ENCODE measurements at regions not wholly inside any gene's neighbourhood (a gene's known extent, or its start where the extent isn't known, plus 50 kb on each side); places are given as distances from the start of the nearest gene placed in this dataset.
"Not testable (repeated sequence)": the region's sequence is repeated elsewhere in the genome, so short reads cannot be mapped to it uniquely, and the experiment has no call there.

DNA sequence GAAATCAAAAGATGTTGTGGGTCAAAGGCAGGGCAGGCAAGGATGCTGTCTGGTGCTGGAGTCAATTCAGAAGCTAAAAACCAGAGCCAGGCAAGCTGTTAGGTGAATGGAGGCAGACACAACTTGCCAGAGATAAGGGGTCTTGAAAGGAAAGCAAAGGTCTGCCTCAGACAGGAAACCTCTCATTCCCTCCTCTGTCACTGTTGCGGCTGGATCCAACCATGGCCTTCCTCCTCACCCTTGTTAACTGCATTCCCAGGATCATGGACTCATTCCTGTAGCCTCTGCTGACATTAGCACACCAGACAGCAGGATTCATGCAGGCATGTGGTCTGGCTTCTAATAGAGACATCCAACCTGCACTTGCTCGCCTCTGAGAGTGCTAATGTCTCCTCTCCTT, 186.7 kb upstream of the HS3ST3A1 start:
- DNase-seq = no peak

DNA sequence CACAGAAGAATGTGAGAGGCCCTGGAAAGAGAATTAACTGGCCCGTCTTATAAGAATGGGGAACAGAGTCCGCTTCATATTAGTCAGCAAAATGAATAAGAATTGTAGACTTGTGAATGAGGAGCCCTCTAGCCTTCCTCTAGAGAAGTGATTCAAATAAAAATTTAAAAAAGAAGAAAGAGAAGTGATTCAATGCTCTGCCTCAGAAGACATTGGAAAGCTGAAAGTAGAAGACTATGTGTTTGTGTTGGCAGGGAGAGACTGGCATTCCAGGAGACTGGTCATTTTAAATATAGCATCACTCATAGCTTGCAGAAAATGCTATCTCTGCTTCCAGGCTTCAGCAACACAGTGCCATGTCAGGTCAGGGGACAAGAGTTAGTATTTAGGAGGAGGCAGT, 190.6 kb upstream of the HS3ST3A1 start:
- DNase-seq = peak; percentile 10

DNA sequence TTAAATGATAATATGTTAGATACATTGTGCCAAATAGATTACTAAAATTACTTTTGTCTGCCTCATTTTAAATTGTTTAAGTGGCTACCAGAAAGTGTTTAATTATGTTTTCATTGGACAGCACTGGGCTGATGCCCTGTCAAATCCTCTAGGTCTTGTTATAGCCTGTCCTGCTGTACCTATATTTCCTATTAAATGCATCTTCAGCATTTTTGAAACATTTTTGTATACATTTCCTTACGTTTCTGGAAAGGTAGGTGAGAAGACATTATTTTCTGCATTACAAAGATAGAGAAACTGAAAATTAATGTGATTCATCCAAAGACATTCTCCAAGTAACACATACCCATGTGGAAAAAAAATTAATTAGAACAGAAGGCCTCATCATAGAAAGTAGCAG, 192.2 kb upstream of the HS3ST3A1 start:
- no peak for DNase-seq

DNA sequence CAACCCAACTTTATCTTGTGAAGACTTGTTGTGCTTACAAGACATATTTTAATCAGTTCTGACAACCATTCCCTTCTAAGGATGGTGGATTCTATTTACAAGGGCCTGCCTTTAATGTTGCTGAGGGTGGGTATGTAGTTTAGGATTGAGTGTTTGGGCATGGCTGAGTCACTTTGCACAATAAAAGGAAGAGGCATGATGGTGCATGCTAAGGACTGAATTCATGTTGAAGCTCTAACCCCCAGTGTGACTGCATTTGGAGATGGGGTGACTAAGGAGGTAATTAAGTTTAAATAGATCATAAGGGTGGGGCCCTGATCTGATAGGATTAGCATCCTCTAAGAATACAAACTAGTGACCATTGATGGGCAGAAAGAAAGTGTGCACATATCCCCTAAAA, 196.1 kb upstream of the HS3ST3A1 start:
- no peak for DNase-seq

DNA sequence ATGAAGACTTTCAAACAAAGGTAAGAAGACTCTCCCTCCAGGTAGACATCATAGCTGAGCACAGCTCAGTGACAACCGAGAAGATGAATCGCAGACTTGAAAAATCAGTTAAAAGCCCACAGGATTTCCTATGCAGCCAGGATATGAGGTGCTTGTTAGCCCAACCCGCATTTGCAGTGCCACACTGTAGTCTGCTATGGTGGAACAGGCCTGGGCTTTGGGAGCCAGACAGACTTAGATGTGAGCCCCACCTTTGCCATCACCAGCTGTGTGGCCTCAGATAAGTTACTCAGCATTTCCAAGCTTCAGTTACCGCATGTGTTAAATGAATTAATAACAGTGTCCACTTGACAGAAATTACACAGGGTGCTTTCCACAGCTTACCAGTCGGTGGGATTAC, 204.4 kb upstream of the HS3ST3A1 start:
- no peak for DNase-seq

DNA sequence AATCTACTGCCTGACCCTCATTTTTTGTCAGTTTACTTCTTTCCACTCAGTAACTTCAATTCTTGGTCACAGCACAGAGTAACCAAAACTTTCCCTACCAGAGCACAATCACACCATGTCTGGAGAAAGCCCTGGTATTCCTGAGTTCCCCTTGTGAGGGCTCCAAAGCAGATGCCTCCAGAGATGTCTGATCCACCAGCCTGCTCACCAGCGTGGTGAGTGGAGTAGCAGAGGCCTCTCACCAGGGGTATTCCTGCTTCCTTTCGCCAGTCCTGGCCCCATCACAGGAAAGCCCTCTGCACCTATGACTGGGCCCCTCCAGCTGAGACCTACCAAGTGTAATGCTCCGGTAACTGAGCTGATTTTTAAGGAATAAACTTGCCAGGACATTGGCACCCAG, 205.4 kb upstream of the HS3ST3A1 start:
- no peak for DNase-seq

DNA sequence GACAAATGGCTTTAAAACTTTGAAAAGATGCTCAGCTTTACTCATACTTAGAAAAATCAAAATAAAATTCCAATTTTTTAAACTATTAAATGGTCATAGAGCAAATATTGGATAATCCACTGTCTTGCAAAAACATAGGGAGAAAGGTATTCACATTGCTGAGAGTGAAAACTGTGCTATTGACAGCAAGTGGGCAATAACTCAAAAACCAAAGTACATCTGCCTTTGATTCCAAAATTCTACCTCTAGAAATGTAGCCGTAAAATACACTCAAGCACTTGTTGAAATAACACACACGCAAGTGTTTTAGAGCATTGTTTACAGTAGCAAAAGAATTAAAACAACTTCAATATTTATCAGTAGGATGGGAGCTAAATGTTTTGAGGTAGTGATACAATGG, 210.6 kb upstream of the HS3ST3A1 start:
- no peak for DNase-seq

DNA sequence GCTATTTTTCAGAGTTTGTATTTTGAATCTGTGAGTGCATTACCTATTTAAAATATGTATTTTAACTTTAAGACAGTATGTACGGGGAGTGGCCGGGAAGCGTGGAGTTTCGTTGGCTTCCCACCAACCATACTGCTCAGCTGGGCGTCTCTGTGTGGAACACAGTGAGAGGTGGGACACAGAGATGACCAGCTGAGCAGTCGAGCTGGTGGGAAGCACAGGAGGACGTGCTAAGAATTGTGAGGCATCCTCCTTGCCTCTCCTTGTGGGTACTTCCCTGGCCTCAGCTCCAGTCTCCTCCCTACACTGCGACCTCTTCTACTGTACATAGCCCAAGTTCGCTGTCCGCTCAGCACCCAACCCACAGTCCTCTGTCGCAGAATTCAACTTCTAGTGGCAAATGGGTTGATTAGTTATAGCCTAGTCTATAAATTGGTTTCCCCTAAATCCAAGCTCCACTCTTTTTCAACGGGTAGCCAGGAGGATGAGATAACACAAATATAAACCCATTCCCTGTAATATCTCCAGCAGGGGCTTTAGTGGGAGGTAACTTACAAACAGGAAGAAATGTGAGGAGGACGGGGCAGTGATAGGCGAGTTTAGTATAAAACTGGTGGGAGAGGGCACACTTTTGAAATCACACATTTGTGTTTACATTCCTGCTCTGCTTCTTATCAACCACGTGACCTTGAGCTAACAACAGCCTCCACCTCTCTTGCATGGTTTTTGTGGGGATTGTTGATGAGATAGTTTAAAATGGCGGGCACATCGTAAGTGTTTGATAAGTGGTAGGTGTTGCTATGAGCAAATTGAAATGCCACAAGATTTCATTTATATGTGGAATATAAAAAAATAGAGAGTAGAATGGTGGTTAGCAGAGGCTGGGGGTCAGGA, 211.9 kb upstream of the HS3ST3A1 start:
- DNase-seq = no peak

DNA sequence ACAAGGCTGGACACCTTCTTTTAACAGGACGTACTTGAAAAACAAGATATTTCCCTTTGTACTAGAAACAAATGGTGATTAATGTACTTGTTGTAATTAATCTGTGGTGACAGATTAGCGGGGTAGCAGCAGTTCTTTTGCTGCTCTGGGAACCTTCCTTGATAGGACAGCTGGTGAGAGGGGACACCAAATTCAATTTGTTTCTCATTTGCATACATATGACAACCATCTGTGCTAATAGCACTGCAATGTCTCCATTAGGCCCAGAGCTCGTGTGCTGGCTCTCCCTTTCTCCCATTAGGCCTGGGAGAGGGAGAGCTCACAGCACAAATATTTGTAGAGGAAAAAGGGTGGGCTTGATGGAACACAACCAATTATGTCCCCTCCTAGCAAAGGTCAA, 221.0 kb upstream of the HS3ST3A1 start:
- DNase-seq = no peak

DNA sequence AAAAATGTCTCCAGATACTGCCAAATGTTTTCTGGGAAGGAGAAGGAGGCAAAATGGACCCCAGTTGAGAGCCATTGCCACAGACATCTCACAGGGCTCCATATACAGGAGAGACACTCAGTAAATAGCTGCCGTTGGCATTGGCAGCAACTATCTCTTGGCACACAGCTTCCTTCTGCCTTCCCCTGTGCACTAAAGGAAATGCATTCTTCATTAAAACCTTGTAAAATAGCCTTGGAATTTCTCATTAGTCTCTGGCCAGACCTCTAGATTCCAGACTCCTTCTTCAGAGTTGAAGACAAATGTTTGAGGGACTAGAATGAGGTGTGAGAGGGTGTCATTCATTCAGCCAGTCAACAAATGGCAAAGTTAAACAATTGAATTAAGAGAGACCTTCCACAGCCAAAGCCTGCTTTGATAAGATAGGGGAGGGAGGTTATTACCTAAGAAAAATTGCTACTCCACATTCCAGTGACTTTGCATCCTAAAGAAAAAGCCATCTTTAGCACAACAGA, 223.9 kb upstream of the HS3ST3A1 start:
- no peak for DNase-seq

DNA sequence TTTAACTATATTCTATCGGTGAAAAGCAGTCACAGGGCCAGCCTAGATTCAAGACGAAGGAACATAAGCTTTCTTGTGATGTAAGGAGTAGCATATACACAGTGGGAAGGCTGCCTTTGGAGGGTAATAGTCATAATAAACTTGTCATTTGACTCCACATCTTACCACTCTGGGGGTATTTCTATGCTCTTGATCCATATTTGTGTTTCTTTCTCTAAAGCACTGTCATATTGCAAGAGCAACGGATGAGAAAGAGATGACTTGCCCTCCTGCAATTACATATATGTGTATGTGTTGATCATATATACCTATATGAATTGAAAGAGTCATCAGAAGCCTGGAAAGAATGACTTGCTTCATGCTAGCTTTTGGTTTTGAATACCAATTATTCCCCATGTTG, 225.4 kb upstream of the HS3ST3A1 start:
- no peak for DNase-seq

DNA sequence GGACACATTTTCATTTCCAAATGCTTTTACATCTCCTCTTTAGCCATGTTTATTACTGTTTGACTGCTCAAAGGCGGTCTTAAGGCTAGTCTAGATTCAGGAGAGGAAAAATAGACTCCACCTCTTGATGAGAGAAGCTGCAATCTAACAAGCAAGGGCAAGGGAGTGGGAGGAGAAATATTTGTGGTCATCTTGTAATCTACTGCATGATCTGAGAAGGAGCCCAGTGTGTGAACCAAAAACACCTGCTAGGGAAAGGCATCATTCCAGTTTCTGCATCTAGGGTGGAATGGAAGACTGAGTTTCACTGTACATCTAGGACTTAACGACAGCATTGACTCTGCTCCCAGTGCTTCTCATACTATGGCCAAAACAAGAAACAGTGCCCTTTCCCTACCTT, 232.2 kb upstream of the HS3ST3A1 start:
- no peak for DNase-seq

DNA sequence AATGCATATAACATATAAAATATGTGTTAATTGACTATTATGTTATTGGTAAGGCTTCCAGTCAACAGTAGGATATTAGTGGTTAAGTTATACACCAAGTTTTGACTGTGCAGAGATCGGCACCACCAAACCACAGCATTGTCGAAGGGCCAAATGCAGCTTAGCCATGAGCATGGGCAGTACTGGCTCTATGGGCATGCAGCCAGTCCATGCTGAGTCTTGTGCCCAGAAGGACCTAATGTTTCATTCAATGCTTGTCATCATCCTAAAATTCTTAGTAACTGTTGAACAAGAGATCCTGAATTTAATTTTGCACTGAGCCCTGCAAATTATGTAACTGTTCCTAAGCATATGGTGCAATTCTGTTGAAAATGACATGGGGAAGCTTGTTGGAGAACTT, 233.4 kb upstream of the HS3ST3A1 start:
- DNase-seq = no peak

DNA sequence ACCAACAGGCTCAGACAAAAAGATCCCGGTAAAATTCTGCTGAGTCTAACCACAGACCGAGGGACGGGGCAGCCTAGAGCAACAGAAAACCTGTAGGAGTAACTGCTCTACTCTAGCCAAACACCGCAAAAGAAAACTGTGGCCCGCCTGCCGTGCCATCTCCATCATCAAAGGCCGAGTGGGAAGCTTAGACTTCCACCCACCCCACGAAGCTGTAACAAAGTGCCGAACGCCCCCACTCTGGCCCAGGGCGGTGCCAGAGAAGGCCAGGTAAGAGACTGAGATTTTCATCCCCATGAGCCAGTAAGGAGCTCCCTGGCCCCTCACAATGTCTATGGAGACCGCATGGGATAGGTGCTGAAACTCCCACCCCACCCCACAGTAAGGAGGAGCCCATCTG, 231.9 kb upstream of the COX10 start:
- DNase-seq = no peak

DNA sequence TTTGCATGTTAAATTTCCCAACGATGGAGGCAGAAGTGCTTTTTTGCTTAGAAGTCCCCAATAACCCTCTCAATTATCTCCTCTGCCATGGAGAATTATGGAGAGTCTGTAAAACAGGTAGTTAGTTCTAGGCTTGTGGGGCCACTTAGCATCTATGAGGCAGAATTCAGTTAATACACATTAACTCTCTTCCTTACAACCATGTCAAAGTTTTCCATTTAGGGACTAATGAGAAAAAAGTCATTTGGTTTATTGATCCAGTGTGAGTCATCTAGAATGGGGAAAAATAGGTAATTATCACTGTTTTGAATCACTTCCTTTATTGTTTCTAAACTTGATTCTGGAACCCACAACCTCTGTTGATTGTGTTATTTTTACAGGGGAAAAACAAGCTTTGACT, 229.1 kb upstream of the COX10 start:
- DNase-seq = no peak

DNA sequence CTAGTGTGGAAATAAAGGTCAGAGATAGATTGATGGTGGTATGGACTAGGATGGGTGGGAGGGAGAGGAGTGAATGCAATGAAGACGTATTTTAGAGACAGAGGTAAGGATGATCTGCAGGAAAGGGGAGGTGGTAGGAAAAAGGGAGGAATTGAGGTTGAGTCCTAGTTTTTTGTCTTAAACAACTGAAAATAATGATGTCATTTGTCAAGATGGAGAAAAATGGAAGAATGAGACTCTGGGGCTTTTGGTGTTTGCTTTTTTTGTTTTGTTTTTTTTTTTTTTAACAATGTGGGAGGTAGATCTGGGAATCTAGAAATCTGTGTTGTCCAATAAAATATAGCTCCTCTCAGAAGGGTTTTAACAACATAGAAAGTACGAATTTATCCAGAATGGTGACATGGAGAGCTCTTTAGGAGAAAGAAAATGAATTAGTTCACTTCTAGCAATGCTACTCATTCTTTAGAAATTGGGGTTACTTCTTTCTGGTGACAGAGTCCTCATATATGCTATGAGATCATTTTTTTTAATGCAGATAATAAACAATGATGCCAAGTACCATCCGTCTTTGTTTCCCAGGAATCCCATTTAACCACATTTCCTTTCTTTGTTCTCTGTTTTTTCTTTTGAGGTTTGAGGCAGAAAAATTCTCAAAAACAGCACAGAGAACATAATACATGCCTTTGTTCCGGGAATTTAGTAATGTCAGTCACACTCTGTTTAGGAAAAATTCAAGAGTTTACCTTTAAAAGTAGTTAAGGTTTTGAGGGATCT, 225.3 kb upstream of the COX10 start:
- no peak for DNase-seq

DNA sequence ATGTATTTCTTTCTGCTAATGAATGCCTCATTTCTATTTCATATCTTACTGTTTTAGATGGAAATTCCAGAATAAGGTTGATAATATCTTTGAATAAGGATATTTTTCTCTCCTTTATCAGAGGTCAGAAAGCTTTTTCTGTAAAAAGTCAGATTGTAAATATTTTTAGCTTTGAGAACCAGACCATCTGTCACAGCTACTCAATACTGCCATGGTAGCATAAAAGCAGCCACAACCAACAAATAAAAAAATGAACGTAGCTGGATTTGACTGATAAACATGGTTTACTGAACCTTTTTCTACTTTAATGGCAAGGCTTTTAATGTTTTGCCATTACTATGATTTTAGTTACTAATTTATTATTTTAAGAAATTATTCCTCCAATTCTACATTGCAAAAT, 217.4 kb upstream of the COX10 start:
- DNase-seq = no peak

DNA sequence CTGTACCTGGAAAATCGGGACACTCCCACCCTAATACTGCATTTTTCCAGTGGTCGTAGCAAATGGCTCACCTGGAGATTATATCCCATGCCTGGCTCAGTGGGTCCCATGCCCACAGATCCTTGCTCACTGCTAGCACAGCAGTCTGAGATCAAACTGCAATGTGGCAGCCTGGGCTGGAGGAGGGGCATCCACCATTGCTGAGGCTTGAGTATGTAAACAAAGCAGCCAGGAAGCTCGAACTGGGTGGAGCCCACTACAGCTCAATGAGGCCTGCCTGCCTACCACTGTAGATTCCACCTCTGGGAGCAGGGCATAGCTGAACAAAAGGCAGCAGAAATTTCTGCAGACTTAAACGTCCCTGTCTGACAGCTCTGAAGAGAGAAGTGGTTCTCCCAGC, 213.6 kb upstream of the COX10 start:
- DNase-seq = not testable (repeated sequence)

DNA sequence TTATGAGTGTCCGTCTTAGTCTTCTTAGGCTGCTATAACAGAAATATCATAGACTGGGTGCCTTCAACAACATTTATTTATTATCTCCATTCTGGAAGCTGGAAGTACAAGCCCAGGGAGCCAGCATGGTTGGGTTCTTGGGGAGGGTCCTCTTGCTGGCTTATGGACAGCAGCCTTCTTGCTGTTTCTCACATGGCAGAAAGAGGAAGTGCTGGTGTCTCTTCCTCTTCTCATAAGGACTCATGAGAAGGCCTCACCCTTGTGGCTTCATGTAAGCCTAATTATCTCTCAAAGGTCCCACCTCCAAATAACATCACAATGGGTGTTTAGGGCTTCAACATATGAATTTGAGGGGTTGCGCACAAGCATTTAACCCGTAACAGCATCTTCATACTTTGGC, 207.0 kb upstream of the COX10 start:
- no peak for DNase-seq

DNA sequence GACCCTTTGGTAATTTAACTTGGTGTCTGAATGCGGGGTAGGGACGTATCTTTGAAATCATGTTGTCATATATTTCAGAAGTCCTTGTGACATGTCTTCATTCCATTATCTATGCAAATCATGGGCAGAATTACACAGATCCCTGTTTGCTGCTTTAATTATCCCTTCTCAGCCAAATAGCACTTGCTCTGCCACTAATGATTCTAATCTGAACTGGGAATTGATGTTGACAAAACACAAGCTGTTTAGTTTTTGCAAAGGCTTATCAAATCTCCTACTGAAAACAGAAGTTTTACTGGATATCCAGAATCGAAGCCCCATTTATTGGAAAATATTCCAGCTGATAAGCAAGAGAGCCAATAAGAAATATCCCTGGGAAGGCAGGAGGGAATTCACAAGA, 205.9 kb upstream of the COX10 start:
- DNase-seq = no peak

DNA sequence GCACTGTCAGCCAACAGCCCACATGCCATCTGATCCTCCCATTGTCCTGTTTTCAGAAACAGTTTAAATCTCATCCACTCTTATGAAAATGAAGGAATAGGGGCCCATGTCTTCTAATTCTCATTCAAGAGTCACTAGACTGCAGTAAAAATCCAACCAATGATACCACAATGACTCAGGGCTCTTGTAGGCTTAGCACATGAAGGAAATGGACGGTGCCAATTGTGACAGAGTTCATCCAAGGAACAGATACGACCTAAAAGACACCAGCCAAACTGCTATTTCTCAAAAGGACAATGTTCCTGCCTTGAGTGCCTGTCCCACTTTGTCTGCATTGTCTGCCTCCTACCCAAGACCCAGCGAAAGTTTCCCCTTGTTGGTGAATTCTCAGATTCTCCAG, 204.8 kb upstream of the COX10 start:
- no peak for DNase-seq

DNA sequence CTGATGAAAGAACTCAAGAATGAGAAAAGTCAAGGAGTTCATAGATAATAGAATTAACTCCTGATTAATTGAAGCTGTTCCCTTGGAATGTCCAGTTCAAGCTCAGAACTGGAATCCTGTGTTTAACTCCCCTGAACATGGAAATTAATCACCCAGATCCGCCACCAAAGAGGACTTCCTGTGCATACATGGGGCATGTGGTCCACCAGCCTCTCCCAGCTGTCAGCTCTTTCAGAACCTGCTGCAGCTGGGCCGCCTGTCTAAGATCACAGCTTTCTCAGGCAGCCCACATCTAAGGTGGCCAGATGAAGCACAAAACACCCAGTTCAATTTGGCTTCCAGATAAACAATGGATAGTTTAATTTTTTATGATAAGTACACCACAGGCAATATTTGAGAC, 203.7 kb upstream of the COX10 start:
- no peak for DNase-seq

DNA sequence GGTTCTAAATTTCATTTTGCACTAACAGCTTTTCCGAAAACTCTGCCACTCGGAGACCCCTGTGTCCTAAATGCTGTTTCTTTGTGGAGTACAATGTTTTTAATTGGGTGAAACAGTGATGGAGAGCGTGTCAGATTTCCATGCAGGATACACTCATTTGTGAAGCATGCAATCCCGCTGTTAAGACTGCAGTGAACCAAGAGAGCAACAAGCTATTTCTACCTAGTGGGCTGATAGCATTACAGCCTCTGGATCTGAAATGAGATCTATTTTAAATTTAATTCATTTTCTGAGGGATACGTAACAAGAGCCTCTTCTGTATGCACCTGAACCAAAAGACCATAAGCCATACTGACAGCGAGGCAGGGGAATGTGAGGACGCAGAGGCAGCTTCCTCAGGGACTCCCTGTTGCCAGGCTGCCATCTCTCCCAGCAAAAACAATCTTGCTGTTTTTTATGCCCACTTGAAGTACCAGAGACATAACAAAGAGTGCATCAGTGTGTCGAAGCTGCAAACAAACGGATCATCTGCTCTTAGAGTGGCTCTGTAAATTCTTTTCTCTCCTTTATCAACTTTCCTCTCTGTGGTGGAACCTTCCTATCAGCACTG, 199.9 kb upstream of the COX10 start:
- no peak for DNase-seq

DNA sequence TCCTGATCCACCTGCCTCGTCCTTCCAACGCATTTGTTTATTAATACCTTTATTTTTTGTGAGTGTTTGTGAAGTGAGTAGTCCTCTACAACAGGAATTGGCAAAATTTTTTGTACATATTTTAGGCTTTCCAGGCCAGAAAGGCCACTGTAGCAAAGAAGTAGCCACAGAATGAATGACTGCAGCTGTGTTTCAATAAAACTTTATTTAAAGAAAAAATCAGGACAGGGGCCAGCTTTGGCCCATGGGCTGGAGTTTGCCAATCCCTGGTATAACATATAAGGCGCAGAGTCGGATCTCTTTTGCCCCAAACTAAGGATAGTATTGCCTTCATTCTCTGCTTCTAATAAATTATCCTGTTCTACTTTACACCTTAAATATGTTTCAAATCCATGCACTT, 198.0 kb upstream of the COX10 start:
- no peak for DNase-seq

All from kidney glomerular epithelial cell (primary cell).